Type B pancreatic cell (in vitro differentiated cells): ENCODE measurements at regions not wholly inside any gene's neighbourhood (a gene's known extent, or its start where the extent isn't known, plus 50 kb on each side); places are given as distances from the start of the nearest gene placed in this dataset.

ENCODE experiments used
- DNase-seq: peaks from one replicate; pipeline ENCODE4 v3.0.0; 2021; ENCODE audit warnings: mixed read lengths; ENCODE audit not compliant: unreplicated experiment; ENCODE audit errors: extremely low spot score
- H3K27ac Mint-ChIP-seq: 2 replicates; pipeline ENCODE4 v1.8.0; 2021; ENCODE audit warnings: mild to moderate bottlenecking, mixed read lengths
- H3K27me3 Mint-ChIP-seq: 2 replicates; pipeline ENCODE4 v1.8.0; 2021; ENCODE audit warnings: mixed read lengths
- H3K36me3 Mint-ChIP-seq: 2 replicates; pipeline ENCODE4 v1.8.0; 2021; ENCODE audit warnings: mixed read lengths
- H3K4me1 Mint-ChIP-seq: one replicate; pipeline ENCODE4 v1.8.0; 2021; ENCODE audit warnings: mixed read lengths; ENCODE audit not compliant: unreplicated experiment
- H3K4me3 Mint-ChIP-seq: 2 replicates; pipeline ENCODE4 v1.8.0; 2021; ENCODE audit warnings: mild to moderate bottlenecking, mixed read lengths
- H3K9me3 Mint-ChIP-seq: 2 replicates; pipeline ENCODE4 v1.8.0; 2021; ENCODE audit warnings: mixed read lengths
- CTCF ChIP-seq: fragments of 200-600 bp; sonication (generic); conservative IDR thresholded peaks from 2 replicates; pipeline ENCODE4 v1.5.0; 2021; ENCODE audit warnings: antibody characterized with exemption, mild to moderate bottlenecking

GRCh38 chr2:63665091-63665490 lies 76.3 kb downstream of the MDH1 start:
- Mint-ChIP-seq H3K27me3 (no peaks in the 10 kb centered on the region), H3K9me3 (no peaks in the 10 kb centered on the region), H3K36me3 (no peaks in the 10 kb centered on the region), H3K4me1 (no peaks in the 10 kb centered on the region), H3K4me3 (no peak overlapping the region), H3K27ac (no peak overlapping the region)
- DNase-seq: no peak
- TF ChIP-seq CTCF: no peak

GRCh38 chr2:63665846-63666475 lies 77.2 kb downstream of the MDH1 start:
- H3K4me3 Mint-ChIP-seq: no peak overlapping the region
- no peaks in the 10 kb centered on the region for H3K36me3 Mint-ChIP-seq
- no peaks in the 10 kb centered on the region for H3K9me3 Mint-ChIP-seq
- no peak for DNase-seq
- H3K27me3 Mint-ChIP-seq: no peaks in the 10 kb centered on the region
- H3K27ac Mint-ChIP-seq: no peak overlapping the region
- H3K4me1 Mint-ChIP-seq: no peaks in the 10 kb centered on the region
- no peak for TF ChIP-seq CTCF

GRCh38 chr2:63667132-63667700 lies 78.5 kb downstream of the MDH1 start:
- no peaks in the 10 kb centered on the region for H3K36me3 Mint-ChIP-seq
- no peaks in the 10 kb centered on the region for H3K4me1 Mint-ChIP-seq
- DNase-seq: no peak
- H3K27me3 Mint-ChIP-seq: no peaks in the 10 kb centered on the region
- H3K9me3 Mint-ChIP-seq: no peaks in the 10 kb centered on the region
- H3K4me3 Mint-ChIP-seq: no peak overlapping the region
- H3K27ac Mint-ChIP-seq: no peak overlapping the region
- no peak for TF ChIP-seq CTCF

- Mint-ChIP-seq H3K9me3 (no peaks in the 10 kb centered on the region), H3K27ac (no peak overlapping the region), H3K4me1 (no peaks in the 10 kb centered on the region), H3K36me3 (no peaks in the 10 kb centered on the region), H3K4me3 (no peak overlapping the region), H3K27me3 (no peaks in the 10 kb centered on the region)
- no peak for DNase-seq
- TF ChIP-seq CTCF: no peak
Measured at GRCh38 chr2:63668000-63668399, 79.2 kb downstream of the MDH1 start.

- TF ChIP-seq CTCF: no peak
- no peaks in the 10 kb centered on the region for H3K9me3 Mint-ChIP-seq
- no peak overlapping the region for H3K27ac Mint-ChIP-seq
- H3K4me3 Mint-ChIP-seq: no peak overlapping the region
- no peaks in the 10 kb centered on the region for H3K36me3 Mint-ChIP-seq
- no peaks in the 10 kb centered on the region for H3K27me3 Mint-ChIP-seq
- H3K4me1 Mint-ChIP-seq: no peaks in the 10 kb centered on the region
- DNase-seq: no peak
Measured at GRCh38 chr2:63668466-63668865, 79.7 kb downstream of the MDH1 start.
